Astrocyte (in vitro differentiated cells and primary cell): ENCODE measurements at regions not wholly inside any gene's neighbourhood (a gene's known extent, or its start where the extent isn't known, plus 50 kb on each side); places are given as distances from the start of the nearest gene placed in this dataset.

Experiments used
- DNase-seq: peaks from one replicate; pipeline ENCODE4 v3.0.0-alpha.2; 2010; ENCODE audit warnings: low read depth
- FAIRE-seq: peaks from 2 replicates; lab custom pipeline; 2011; peaks lifted over from hg19 to GRCh38; lab: Jason Lieb, UNC
- H2AFZ ChIP-seq: 2 replicates; pipeline ENCODE4 v1.6.0; 2012; ENCODE audit warnings: low read depth, low read length, inconsistent platforms
- H3K27ac ChIP-seq: 2 replicates; pipeline ENCODE4 v1.5.1; 2011; ENCODE audit warnings: low read depth, low read length, inconsistent platforms
- H3K27me3 ChIP-seq: 2 replicates; pipeline ENCODE4 v1.6.0; 2011; ENCODE audit warnings: low read length, inconsistent platforms; ENCODE audit not compliant: insufficient read depth
- H3K36me3 ChIP-seq: 2 replicates; pipeline ENCODE4 v1.5.1; 2011; ENCODE audit warnings: low read length, inconsistent platforms; ENCODE audit not compliant: insufficient read depth
- H3K4me1 ChIP-seq: 2 replicates; pipeline ENCODE4 v1.5.1; 2011; ENCODE audit warnings: low read length, inconsistent platforms; ENCODE audit not compliant: insufficient read depth
- H3K4me2 ChIP-seq: 2 replicates; pipeline ENCODE4 v1.6.0; 2012; ENCODE audit warnings: low read length, inconsistent platforms
- H3K4me3 ChIP-seq: 2 replicates; pipeline ENCODE4 v1.5.1; 2011; ENCODE audit warnings: low read depth, mild to moderate bottlenecking, low read length, inconsistent platforms; ENCODE audit not compliant: insufficient read depth
- H3K79me2 ChIP-seq: 2 replicates; pipeline ENCODE4 v1.6.0; 2012; ENCODE audit warnings: mild to moderate bottlenecking, low read length, inconsistent platforms; ENCODE audit not compliant: insufficient read depth
- H3K9ac ChIP-seq: 2 replicates; pipeline ENCODE4 v1.6.0; 2012; ENCODE audit warnings: mild to moderate bottlenecking, low read length, inconsistent platforms
- H3K9me3 ChIP-seq: 2 replicates; pipeline ENCODE4 v1.5.1; 2012; ENCODE audit warnings: low read depth, mild to moderate bottlenecking, low read length, inconsistent platforms; ENCODE audit not compliant: insufficient read depth
- H4K20me1 ChIP-seq: 2 replicates; pipeline ENCODE4 v1.6.0; 2012; ENCODE audit warnings: low read length, inconsistent platforms; ENCODE audit not compliant: insufficient read depth
- H3K27ac Mint-ChIP-seq: one replicate; pipeline ENCODE4 v1.8.0; 2021; ENCODE audit warnings: mild to moderate bottlenecking, mixed read lengths; ENCODE audit not compliant: unreplicated experiment
- H3K27me3 Mint-ChIP-seq: one replicate; pipeline ENCODE4 v1.8.0; 2021; ENCODE audit warnings: low read depth, mixed read lengths; ENCODE audit not compliant: unreplicated experiment
- H3K36me3 Mint-ChIP-seq: one replicate; pipeline ENCODE4 v1.8.0; 2021; ENCODE audit warnings: low read depth, mixed read lengths; ENCODE audit not compliant: unreplicated experiment
- H3K4me1 Mint-ChIP-seq: one replicate; pipeline ENCODE4 v1.8.0; 2021; ENCODE audit warnings: low read depth, mixed read lengths; ENCODE audit not compliant: unreplicated experiment
- H3K4me3 Mint-ChIP-seq: one replicate; pipeline ENCODE4 v1.8.0; 2021; ENCODE audit warnings: mild to moderate bottlenecking, moderate library complexity, mixed read lengths; ENCODE audit not compliant: unreplicated experiment
- H3K9me3 Mint-ChIP-seq: one replicate; pipeline ENCODE4 v1.8.0; 2021; ENCODE audit warnings: mild to moderate bottlenecking, mixed read lengths; ENCODE audit not compliant: unreplicated experiment
- CTCF ChIP-seq: IDR thresholded peaks from 2 replicates; pipeline ENCODE4 v1.5.1; 2011; ENCODE audit warnings: low read depth, mild to moderate bottlenecking, inconsistent platforms, low read length, moderate library complexity; ENCODE audit not compliant: insufficient read depth
- EZH2 ChIP-seq: IDR thresholded peaks from 2 replicates; pipeline ENCODE4 v1.6.1; 2012; ENCODE audit warnings: mild to moderate bottlenecking, low read length, inconsistent platforms; ENCODE audit not compliant: insufficient read depth

DNA sequence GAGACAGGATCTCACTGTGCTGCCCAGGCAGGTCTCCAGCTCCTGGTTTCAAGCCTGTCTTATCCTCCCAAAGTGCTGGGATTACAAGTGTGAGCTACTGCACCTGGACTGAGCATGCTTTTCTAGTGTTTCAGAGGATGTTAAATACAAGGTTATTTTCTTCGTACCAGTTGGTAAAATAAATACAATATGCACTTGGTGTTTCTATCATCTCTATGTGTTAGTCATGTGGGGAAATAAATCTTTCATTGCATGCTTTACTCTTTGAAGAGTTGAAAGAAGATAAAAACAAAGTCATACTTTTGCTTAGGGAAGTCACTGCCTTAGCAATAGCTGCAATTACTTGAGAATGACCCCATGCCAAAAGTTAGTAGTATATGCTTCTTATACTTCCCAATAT is 162.3 kb downstream of the PCDH7 start:
- no peaks in the 10 kb centered on the region for H4K20me1 ChIP-seq
- H2AFZ ChIP-seq = no peak overlapping the region
- no peaks in the 10 kb centered on the region for H3K36me3 ChIP-seq
- H3K27ac Mint-ChIP-seq = no peak overlapping the region
- no peak overlapping the region for H3K9ac ChIP-seq
- TF ChIP-seq CTCF (no peak), EZH2 (no peak)
- no peak overlapping the region for H3K4me3 Mint-ChIP-seq
- no peaks in the 10 kb centered on the region for H3K9me3 ChIP-seq
- FAIRE-seq = no peak
- no peaks in the 10 kb centered on the region for H3K4me1 ChIP-seq
- no peaks in the 10 kb centered on the region for H3K27me3 ChIP-seq
- DNase-seq = no peak
- H3K4me2 ChIP-seq = no peak overlapping the region
- H3K27me3 Mint-ChIP-seq = no peaks in the 10 kb centered on the region
- H3K4me1 Mint-ChIP-seq = peaks cover 8% of the 10 kb centered on the region
- no peak overlapping the region for H3K27ac ChIP-seq
- no peaks in the 10 kb centered on the region for H3K79me2 ChIP-seq
- H3K9me3 Mint-ChIP-seq = no peaks in the 10 kb centered on the region
- H3K4me3 ChIP-seq = no peak overlapping the region
- H3K36me3 Mint-ChIP-seq = no peaks in the 10 kb centered on the region

GRCh38 chr4:30882995-30883675 is 163.0 kb downstream of the PCDH7 start:
- Mint-ChIP-seq H3K9me3 (no peaks in the 10 kb centered on the region), H3K4me3 (no peak overlapping the region), H3K27ac (peak overlapping the region; percentile 9), H3K4me1 (peaks cover 8% of the 10 kb centered on the region), H3K27me3 (no peaks in the 10 kb centered on the region), H3K36me3 (no peaks in the 10 kb centered on the region)
- Histone ChIP-seq H3K36me3 (no peaks in the 10 kb centered on the region), H3K27me3 (no peaks in the 10 kb centered on the region), H4K20me1 (no peaks in the 10 kb centered on the region), H3K4me2 (no peak overlapping the region), H2AFZ (no peak overlapping the region), H3K9me3 (no peaks in the 10 kb centered on the region), H3K27ac (no peak overlapping the region), H3K9ac (no peak overlapping the region), H3K4me3 (no peak overlapping the region), H3K4me1 (no peaks in the 10 kb centered on the region), H3K79me2 (no peaks in the 10 kb centered on the region)
- DNase-seq (peak; percentile 54), FAIRE-seq (no peak)
- TF ChIP-seq EZH2 (no peak), CTCF (no peak)
